ENCODE measurements at regions not wholly inside any gene's neighbourhood (a gene's known extent, or its start where the extent isn't known, plus 50 kb on each side); places are given as distances from the start of the nearest gene placed in this dataset.
"Not testable (repeated sequence)": the region's sequence is repeated elsewhere in the genome, so short reads cannot be mapped to it uniquely, and the experiment has no call there.

- H3K4me3 ChIP-seq: no peak overlapping the region
- no peaks in the 10 kb centered on the region for H3K27me3 ChIP-seq (ENCODE audit: low read depth)
- in situ Hi-C loops (cut with MboI; ENCODE audit: low sequenced_read_pairs): no loop called here
- H3K36me3 ChIP-seq (replicated peaks): no peaks in the 10 kb centered on the region
- DNase-seq (ENCODE audit: low spot score in 2 of 2): no peak
- no peaks in the 10 kb centered on the region for H3K9me3 ChIP-seq
- no peaks in the 10 kb centered on the region; the same call in 1 of the 2 replicates for H3K4me1 ChIP-seq
Measured at GRCh38 chr16:14384745-14385144, 245.3 kb downstream of the PARN start.

GRCh38 chr16:14383844-14384243 lies 246.2 kb downstream of the PARN start:
- H3K4me1 ChIP-seq; in situ Hi-C loops (cut with MboI; ENCODE audit: low sequenced_read_pairs); H3K4me3 ChIP-seq: not testable (repeated sequence)

GRCh38 chr16:14378689-14379467 lies 251.2 kb downstream of the PARN start:
- Histone ChIP-seq H3K9me3 (no peaks in the 10 kb centered on the region), H3K36me3 (replicated peaks) (no peaks in the 10 kb centered on the region), H3K4me3 (no peak overlapping the region), H3K27me3 (ENCODE audit: low read depth) (no peaks in the 10 kb centered on the region), H3K4me1 (no peaks in the 10 kb centered on the region)
- no peak for DNase-seq (ENCODE audit: low spot score in 2 of 2)
- in situ Hi-C loops (cut with MboI; ENCODE audit: low sequenced_read_pairs): loop anchor here (10.0 kb wide), 1 partner anchor 74 kb away; no protein-coding TSS in a partner anchor

More at GRCh38 chr16:14383844-14384243, 246.2 kb downstream of the PARN start:
- H3K9me3 ChIP-seq; H3K36me3 ChIP-seq (replicated peaks); H3K27me3 ChIP-seq (ENCODE audit: low read depth); DNase-seq (ENCODE audit: low spot score in 2 of 2): not testable (repeated sequence)

GRCh38 chr16:14378131-14378551 lies 251.9 kb downstream of the PARN start:
- Histone ChIP-seq H3K9me3 (no peaks in the 10 kb centered on the region), H3K36me3 (replicated peaks) (no peaks in the 10 kb centered on the region), H3K27me3 (ENCODE audit: low read depth) (no peaks in the 10 kb centered on the region), H3K4me3 (no peak overlapping the region), H3K4me1 (no peaks in the 10 kb centered on the region)
- DNase-seq (ENCODE audit: low spot score in 2 of 2): peak; percentile 4 to 45
- in situ Hi-C loops (cut with MboI; ENCODE audit: low sequenced_read_pairs): loop anchor here (10.0 kb wide), 1 partner anchor 73 kb away; no protein-coding TSS in a partner anchor

- in situ Hi-C loops (cut with MboI; ENCODE audit: low sequenced_read_pairs): loop anchor here (10.0 kb wide), 1 partner anchor 73 kb away; no protein-coding TSS in a partner anchor
- no peak for DNase-seq (ENCODE audit: low spot score in 2 of 2)
- Histone ChIP-seq H3K4me3 (no peak overlapping the region), H3K27me3 (ENCODE audit: low read depth) (no peaks in the 10 kb centered on the region), H3K4me1 (no peaks in the 10 kb centered on the region), H3K9me3 (no peaks in the 10 kb centered on the region), H3K36me3 (replicated peaks) (no peaks in the 10 kb centered on the region)
Measured at GRCh38 chr16:14377326-14377725, 252.7 kb downstream of the PARN start.

GRCh38 chr16:14375132-14375491 lies 254.9 kb downstream of the PARN start:
- in situ Hi-C loops (cut with MboI; ENCODE audit: low sequenced_read_pairs): loop anchor here (10.0 kb wide), 1 partner anchor 70 kb away; no protein-coding TSS in a partner anchor
- no peaks in the 10 kb centered on the region for H3K27me3 ChIP-seq (ENCODE audit: low read depth)
- DNase-seq (ENCODE audit: low spot score in 2 of 2): no peak
- no peaks in the 10 kb centered on the region for H3K36me3 ChIP-seq (replicated peaks)
- no peaks in the 10 kb centered on the region for H3K4me1 ChIP-seq
- no peak overlapping the region for H3K4me3 ChIP-seq
- no peaks in the 10 kb centered on the region for H3K9me3 ChIP-seq

GRCh38 chr16:14374451-14375131 lies 255.5 kb downstream of the PARN start:
- H3K4me1 ChIP-seq: no peaks in the 10 kb centered on the region
- H3K9me3 ChIP-seq: no peaks in the 10 kb centered on the region
- in situ Hi-C loops (cut with MboI; ENCODE audit: low sequenced_read_pairs): loop anchor here (10.0 kb wide), 1 partner anchor 70 kb away; no protein-coding TSS in a partner anchor
- H3K36me3 ChIP-seq (replicated peaks): no peaks in the 10 kb centered on the region
- no peak overlapping the region for H3K4me3 ChIP-seq
- no peak for DNase-seq (ENCODE audit: low spot score in 2 of 2)
- H3K27me3 ChIP-seq (ENCODE audit: low read depth): no peaks in the 10 kb centered on the region

GRCh38 chr16:14373896-14374295 lies 256.2 kb downstream of the PARN start:
- in situ Hi-C loops (cut with MboI; ENCODE audit: low sequenced_read_pairs): loop anchor here (10.0 kb wide), 1 partner anchor 69 kb away; no protein-coding TSS in a partner anchor
- DNase-seq (ENCODE audit: low spot score in 2 of 2): peak in 1 of 2 experiments; percentile 21
- no peaks in the 10 kb centered on the region for H3K27me3 ChIP-seq (ENCODE audit: low read depth)
- no peak overlapping the region for H3K4me3 ChIP-seq
- no peaks in the 10 kb centered on the region for H3K4me1 ChIP-seq
- H3K36me3 ChIP-seq (replicated peaks): no peaks in the 10 kb centered on the region
- no peaks in the 10 kb centered on the region for H3K9me3 ChIP-seq

GRCh38 chr16:14373406-14373805 lies 256.7 kb downstream of the PARN start:
- no peak for DNase-seq (ENCODE audit: low spot score in 2 of 2)
- Histone ChIP-seq H3K4me1 (no peaks in the 10 kb centered on the region), H3K27me3 (ENCODE audit: low read depth) (no peaks in the 10 kb centered on the region), H3K9me3 (no peaks in the 10 kb centered on the region), H3K36me3 (replicated peaks) (no peaks in the 10 kb centered on the region), H3K4me3 (no peak overlapping the region)
- in situ Hi-C loops (cut with MboI; ENCODE audit: low sequenced_read_pairs): loop anchor here (10.0 kb wide), 1 partner anchor 69 kb away; no protein-coding TSS in a partner anchor

- Histone ChIP-seq H3K4me3 (no peak overlapping the region), H3K4me1 (no peaks in the 10 kb centered on the region), H3K36me3 (replicated peaks) (no peaks in the 10 kb centered on the region), H3K27me3 (ENCODE audit: low read depth) (no peaks in the 10 kb centered on the region), H3K9me3 (no peaks in the 10 kb centered on the region)
- no peak for DNase-seq (ENCODE audit: low spot score in 2 of 2)
- in situ Hi-C loops (cut with MboI; ENCODE audit: low sequenced_read_pairs): loop anchor here (10.0 kb wide), 1 partner anchor 68 kb away; no protein-coding TSS in a partner anchor
Measured at GRCh38 chr16:14372471-14372870, 257.6 kb downstream of the PARN start.

GRCh38 chr16:14371778-14372431 lies 258.2 kb downstream of the PARN start:
- no peaks in the 10 kb centered on the region for H3K27me3 ChIP-seq (ENCODE audit: low read depth)
- H3K4me1 ChIP-seq: no peaks in the 10 kb centered on the region
- no peaks in the 10 kb centered on the region for H3K9me3 ChIP-seq
- H3K36me3 ChIP-seq (replicated peaks): no peaks in the 10 kb centered on the region
- no peak overlapping the region for H3K4me3 ChIP-seq
- DNase-seq (ENCODE audit: low spot score in 2 of 2): no peak
- in situ Hi-C loops (cut with MboI; ENCODE audit: low sequenced_read_pairs): loop anchor here (10.0 kb wide), 1 partner anchor 67 kb away; no protein-coding TSS in a partner anchor

GRCh38 chr16:14370736-14371234 lies 259.3 kb downstream of the PARN start:
- in situ Hi-C loops (cut with MboI; ENCODE audit: low sequenced_read_pairs): loop anchor here (10.0 kb wide), 1 partner anchor 66 kb away; no protein-coding TSS in a partner anchor
- Histone ChIP-seq H3K27me3 (ENCODE audit: low read depth) (no peaks in the 10 kb centered on the region), H3K4me3 (no peak overlapping the region), H3K9me3 (no peaks in the 10 kb centered on the region), H3K36me3 (replicated peaks) (no peaks in the 10 kb centered on the region), H3K4me1 (no peaks in the 10 kb centered on the region)
- DNase-seq (ENCODE audit: low spot score in 2 of 2): no peak
